ENCODE measurements at regions not wholly inside any gene's neighbourhood (a gene's known extent, or its start where the extent isn't known, plus 50 kb on each side); places are given as distances from the start of the nearest gene placed in this dataset.

GRCh38 chr4:187224560-187224959 is 500.9 kb upstream of the FAT1 start:
- TF ChIP-seq CTCF (IDR thresholded peaks at IDR 0.05) = no peak
- Histone ChIP-seq H3K9me3 (no peaks in the 10 kb centered on the region), H3K4me3 (no peak overlapping the region)

DNA sequence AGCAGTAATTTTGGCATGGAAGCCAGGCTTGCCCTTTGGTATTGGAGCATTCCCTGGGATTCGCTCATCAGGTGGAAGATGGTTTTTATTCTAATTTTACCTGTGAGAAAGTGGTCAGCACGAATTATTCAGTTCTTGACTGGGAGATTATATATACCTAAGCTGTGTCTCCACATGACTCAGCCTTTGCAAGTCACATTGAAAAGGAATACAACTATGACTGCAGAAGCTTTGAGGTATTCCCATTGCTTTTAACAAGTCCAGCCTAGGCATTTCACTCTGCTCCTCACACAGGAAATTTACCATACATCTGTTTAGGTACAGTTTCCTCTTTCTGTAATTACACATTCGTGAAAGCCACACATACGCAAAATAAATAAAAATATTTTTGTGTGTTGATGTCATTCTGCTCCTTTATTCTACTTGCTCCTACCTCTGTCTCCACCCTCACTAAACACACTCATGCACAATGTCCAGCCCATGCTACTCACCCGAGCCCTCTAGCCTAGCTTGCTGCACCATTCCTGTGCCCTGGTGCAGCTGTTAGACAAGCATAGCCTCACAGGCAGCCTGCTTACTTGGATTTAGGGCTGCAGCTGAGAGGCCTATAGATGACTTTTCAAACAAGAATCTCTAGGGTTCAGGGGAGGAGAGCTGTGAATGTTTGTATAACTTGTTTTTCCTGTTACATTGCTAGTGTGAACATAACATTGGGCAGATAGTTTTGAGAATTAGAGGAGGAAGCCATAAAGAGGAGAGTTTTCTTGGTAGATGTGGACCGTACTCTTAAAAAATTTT is 504.4 kb upstream of the FAT1 start:
- DNase-seq (ENCODE audit: low spot score) (no peak), ATAC-seq (ENCODE audit: insufficient number of reproducible peaks, low FRiP score, low read depth) (no peak)
- H3K27ac ChIP-seq = no peak overlapping the region
- no peak for TF ChIP-seq CTCF (IDR thresholded peaks at IDR 0.05)
- H3K36me3 ChIP-seq = no peaks in the 10 kb centered on the region
- H3K9me3 ChIP-seq = no peaks in the 10 kb centered on the region
- H3K27me3 ChIP-seq (replicated peaks; ENCODE audit: insufficient read depth) = no peaks in the 10 kb centered on the region
- H3K4me1 ChIP-seq (ENCODE audit: control insufficient read depth in 1 of 2, low read depth in 2 of 2) = no peaks in the 10 kb centered on the region
- H3K4me3 ChIP-seq = no peak overlapping the region

More at GRCh38 chr4:187224560-187224959, 500.9 kb upstream of the FAT1 start:
- no peak overlapping the region for H3K27ac ChIP-seq
- no peaks in the 10 kb centered on the region for H3K27me3 ChIP-seq (replicated peaks; ENCODE audit: insufficient read depth)
- DNase-seq (ENCODE audit: low spot score) (no peak), ATAC-seq (ENCODE audit: insufficient number of reproducible peaks, low FRiP score, low read depth) (no peak)
- no peaks in the 10 kb centered on the region for H3K36me3 ChIP-seq
- no peaks in the 10 kb centered on the region for H3K4me1 ChIP-seq (ENCODE audit: control insufficient read depth in 1 of 2, low read depth in 2 of 2)

DNA sequence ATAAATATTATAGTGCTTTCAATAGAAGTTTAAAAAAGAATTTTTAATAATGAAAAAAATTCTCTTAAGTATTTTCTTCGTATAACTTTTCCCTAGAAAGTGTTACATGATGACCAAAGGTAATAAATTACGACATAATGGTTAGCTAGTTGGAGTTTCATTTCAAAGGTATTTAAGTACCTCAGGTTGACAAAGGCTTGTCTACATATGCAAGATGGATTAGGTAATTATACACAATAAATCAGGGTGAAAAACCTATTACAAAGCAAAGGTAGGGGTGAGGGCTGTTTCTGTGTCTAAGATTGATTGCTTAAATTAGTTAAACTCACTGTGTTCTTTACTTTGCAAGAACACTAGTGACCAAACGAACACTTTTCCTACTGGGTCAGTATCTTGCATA is 508.5 kb upstream of the FAT1 start:
- no peaks in the 10 kb centered on the region for H3K27me3 ChIP-seq (replicated peaks; ENCODE audit: insufficient read depth)
- no peak overlapping the region for H3K4me3 ChIP-seq
- no peaks in the 10 kb centered on the region for H3K36me3 ChIP-seq
- ATAC-seq (ENCODE audit: insufficient number of reproducible peaks, low FRiP score, low read depth) = no peak
- no peak overlapping the region for H3K27ac ChIP-seq
- H3K4me1 ChIP-seq (ENCODE audit: control insufficient read depth in 1 of 2, low read depth in 2 of 2) = no peaks in the 10 kb centered on the region
- H3K9me3 ChIP-seq = no peaks in the 10 kb centered on the region
- DNase-seq (ENCODE audit: low spot score) = no peak
- no peak for TF ChIP-seq CTCF (IDR thresholded peaks at IDR 0.05)

- DNase-seq (ENCODE audit: low spot score) = no peak
- no peak for ATAC-seq (ENCODE audit: insufficient number of reproducible peaks, low FRiP score, low read depth)
- no peaks in the 10 kb centered on the region for H3K9me3 ChIP-seq
- no peak overlapping the region for H3K27ac ChIP-seq
- H3K36me3 ChIP-seq = no peaks in the 10 kb centered on the region
- H3K4me3 ChIP-seq = no peak overlapping the region
- H3K27me3 ChIP-seq (replicated peaks; ENCODE audit: insufficient read depth) = no peaks in the 10 kb centered on the region
- TF ChIP-seq CTCF (IDR thresholded peaks at IDR 0.05) = no peak
- H3K4me1 ChIP-seq (ENCODE audit: control insufficient read depth in 1 of 2, low read depth in 2 of 2) = no peaks in the 10 kb centered on the region
These were observed 509.1 kb upstream of the FAT1 start for GRCh38 chr4:187232796-187233195.

GRCh38 chr4:187235456-187236170 is 512.0 kb upstream of the FAT1 start:
- ATAC-seq (ENCODE audit: insufficient number of reproducible peaks, low FRiP score, low read depth) (no peak), DNase-seq (ENCODE audit: low spot score) (no peak)
- TF ChIP-seq CTCF (IDR thresholded peaks at IDR 0.05) = no peak
- H3K4me1 ChIP-seq (ENCODE audit: control insufficient read depth in 1 of 2, low read depth in 2 of 2) = no peaks in the 10 kb centered on the region
- no peaks in the 10 kb centered on the region for H3K27me3 ChIP-seq (replicated peaks; ENCODE audit: insufficient read depth)
- no peaks in the 10 kb centered on the region for H3K9me3 ChIP-seq
- H3K36me3 ChIP-seq = no peaks in the 10 kb centered on the region
- H3K4me3 ChIP-seq = no peak overlapping the region
- no peak overlapping the region for H3K27ac ChIP-seq

Data from thoracic aorta (tissue), 2 donors.